HCT116 (cell line): ENCODE measurements at regions not wholly inside any gene's neighbourhood (a gene's known extent, or its start where the extent isn't known, plus 50 kb on each side); places are given as distances from the start of the nearest gene placed in this dataset.

Source experiments
- ATAC-seq: fragments of 200-7000 bp; cut with Tn5 transposase; 2 replicates; pipeline ENCODE4 v1.9.1; 2020; ENCODE audit warnings: mild to moderate bottlenecking, moderate library complexity
- BruUV-seq: library from RNA; stranded (reverse); fragments of 400-500 nt; replicated peaks from 2 replicates; lab custom pipeline; 2021; lab: Mats Ljungman, UMichigan
- CTCF ChIA-PET: fragments of 300-600 bp; sonication (Branson Sonifier 250); formaldehyde crosslinking; loops from one replicate; lab custom pipeline; 2021; ENCODE audit warnings: antibody characterized with exemption; lab: Charles Lee
- POLR2A ChIA-PET: fragments of 300-600, 350-600 bp; sonication (Branson Sonifier 250); formaldehyde crosslinking; loops from one replicate; lab custom pipeline; 2021; ENCODE audit warnings: antibody characterized with exemption; lab: Charles Lee
- RAD21 ChIA-PET, 2 experiments: fragments of 300-600 bp; sonication (Branson Sonifier 250); formaldehyde crosslinking; loops; one replicate each; lab custom pipeline; 2023; ENCODE audit warnings: low total read pairs in 2 of 2; ENCODE audit not compliant: uncharacterized antibody in 2 of 2, unreplicated experiment in 2 of 2, low non-redundant PET in 1 of 2; lab: Charles Lee
- DNase-seq: peaks from one replicate; pipeline ENCODE4 v3.0.0-alpha.2; 2010; ENCODE audit warnings: low read depth, low spot score
- H2AFZ ChIP-seq: fragments of 200-600 bp; shearing (Covaris generic), sonication (generic); 2 replicates; pipeline ENCODE4 v1.6.1; 2017; ENCODE audit warnings: low read depth, mixed run types, mixed read lengths, antibody characterized with exemption, low read length; ENCODE audit not compliant: poor library complexity, severe bottlenecking
- H3K27ac ChIP-seq: 2 replicates; pipeline ENCODE4 v1.5.1; 2012; ENCODE audit warnings: low read depth, low read length
- H3K27me3 ChIP-seq: fragments of 200-600 bp; sonication (generic); 2 replicates; pipeline ENCODE4 v1.6.1; 2016; ENCODE audit warnings: mixed run types, low read length, mixed read lengths; ENCODE audit not compliant: insufficient read depth
- H3K36me3 ChIP-seq, 2 experiments: fragments of 200-500 bp in 1 of 2; fragments of 200-600 bp in 1 of 2; sonication (Bioruptor generic) in 1 of 2; sonication (generic) in 1 of 2; 2 replicates each; pipeline versions ENCODE4 v1.5.1 to v1.6.1; 2014 to 2016; ENCODE audit warnings: low read length in 2 of 2, inconsistent platforms in 1 of 2, mixed read lengths in 1 of 2, mixed run types in 1 of 2; ENCODE audit not compliant: insufficient read depth in 2 of 2, control insufficient read depth in 1 of 2
- H3K4me1 ChIP-seq, 2 experiments: fragments of 200-600 bp in 1 of 2; sonication (generic) in 1 of 2; 2 replicates each; pipeline versions ENCODE4 v1.5.1 to v1.6.1; 2012 to 2017; ENCODE audit warnings: low read length in 2 of 2, inconsistent platforms in 1 of 2, mild to moderate bottlenecking in 1 of 2, mixed read lengths in 1 of 2, mixed run types in 1 of 2, moderate library complexity in 1 of 2; ENCODE audit not compliant: insufficient read depth in 2 of 2, control insufficient read depth in 1 of 2
- H3K4me2 ChIP-seq: fragments of 200-600 bp; sonication (generic); 2 replicates; pipeline ENCODE4 v1.6.1; 2017; ENCODE audit warnings: mixed run types, low read length, mixed read lengths
- H3K4me3 ChIP-seq, 2 experiments: fragments of 200-600 bp in 1 of 2; sonication (generic) in 1 of 2; replicated peaks in 1 of 2; 2 replicates each; pipeline ENCODE4 v1.5.1; 2011 to 2016; ENCODE audit warnings: low read length in 2 of 2, control low read depth in 1 of 2, low read depth in 1 of 2, mild to moderate bottlenecking in 1 of 2, mixed read lengths in 1 of 2, mixed run types in 1 of 2
- H3K79me2 ChIP-seq: fragments of 200-600 bp; sonication (generic); 2 replicates; pipeline ENCODE4 v1.6.1; 2017; ENCODE audit warnings: mild to moderate bottlenecking, mixed run types, low read length, moderate library complexity, mixed read lengths; ENCODE audit not compliant: insufficient read depth
- H3K9ac ChIP-seq: fragments of 200-600 bp; sonication (generic); 2 replicates; pipeline ENCODE4 v1.6.1; 2016; ENCODE audit warnings: low read length, mixed read lengths
- H3K9me2 ChIP-seq: fragments of 200-600 bp; sonication (generic), shearing (Covaris generic); 2 replicates; pipeline ENCODE4 v1.6.1; 2017; ENCODE audit warnings: mixed run types, mild to moderate bottlenecking, moderate library complexity; ENCODE audit not compliant: insufficient read depth
- H3K9me3 ChIP-seq, 2 experiments: fragments of 200-500 bp in 1 of 2; fragments of 200-600 bp in 1 of 2; sonication (Bioruptor generic) in 1 of 2; sonication (generic) in 1 of 2; 2 replicates each; pipeline ENCODE4 v1.6.1; 2014 to 2017; ENCODE audit warnings: low read length in 2 of 2, mixed read lengths in 2 of 2, inconsistent platforms in 1 of 2, low read depth in 1 of 2, mild to moderate bottlenecking in 1 of 2, mixed run types in 1 of 2, moderate library complexity in 1 of 2; ENCODE audit not compliant: control insufficient read depth in 1 of 2, insufficient read depth in 1 of 2
- H4K20me1 ChIP-seq: fragments of 200-600 bp; sonication (generic), shearing (Covaris generic); 2 replicates; pipeline ENCODE4 v1.6.1; 2017; ENCODE audit warnings: mixed run types, mild to moderate bottlenecking, moderate library complexity; ENCODE audit not compliant: insufficient read depth
- CTCF ChIP-seq, 3 experiments: fragments of 200-600 bp in 1 of 3; sonication (generic) in 1 of 3; IDR thresholded peaks in 2 of 3; conservative IDR thresholded peaks in 1 of 3; 2 replicates each; pipeline ENCODE4 v1.5.1; 2012 to 2017; ENCODE audit warnings: low read depth in 2 of 3, low read length in 2 of 3, antibody characterized with exemption in 1 of 3, borderline replicate concordance in 1 of 3, control low read depth in 1 of 3, mild to moderate bottlenecking in 1 of 3, mixed read lengths in 1 of 3, mixed run types in 1 of 3, moderate library complexity in 1 of 3; ENCODE audit not compliant: insufficient read depth in 1 of 3
- EZH2 ChIP-seq: fragments of 200-600 bp; sonication (generic); IDR thresholded peaks from 2 replicates; pipeline ENCODE4 v1.6.1; 2017; ENCODE audit warnings: antibody characterized with exemption, mixed run types
- EZH2phosphoT487 ChIP-seq: fragments of 200-600 bp; IDR thresholded peaks from 2 replicates; pipeline ENCODE4 v1.6.1; 2018; ENCODE audit warnings: antibody characterized with exemption, borderline replicate concordance
- FOSL1 ChIP-seq: IDR thresholded peaks from 2 replicates; pipeline ENCODE4 v1.6.1; 2012; ENCODE audit warnings: low read depth
- POLR2AphosphoS5 ChIP-seq: IDR thresholded peaks from 2 replicates; pipeline ENCODE4 v1.6.1; 2011; ENCODE audit warnings: mild to moderate bottlenecking, low read depth, low read length, moderate library complexity
- RAD21 ChIP-seq: IDR thresholded peaks from 2 replicates; pipeline ENCODE4 v1.6.1; 2012; ENCODE audit warnings: low read depth, mild to moderate bottlenecking
- REST ChIP-seq: IDR thresholded peaks from 2 replicates; pipeline ENCODE4 v1.6.1; 2012; ENCODE audit warnings: low read depth
- SP1 ChIP-seq: IDR thresholded peaks from 2 replicates; pipeline ENCODE4 v1.6.1; 2012; ENCODE audit warnings: low read depth
- SRF ChIP-seq: IDR thresholded peaks from 2 replicates; pipeline ENCODE4 v1.6.1; 2012; ENCODE audit warnings: low read depth
- TCF7L2 ChIP-seq: IDR thresholded peaks from 2 replicates; pipeline ENCODE4 v1.7.0; 2011; ENCODE audit warnings: borderline replicate concordance, inconsistent platforms; ENCODE audit not compliant: insufficient read depth, insufficient read length; ENCODE audit errors: extremely low read depth
- YY1 ChIP-seq: IDR thresholded peaks from 2 replicates; pipeline ENCODE4 v1.6.1; 2011; ENCODE audit warnings: low read length, low read depth, moderate library complexity, mild to moderate bottlenecking; ENCODE audit not compliant: insufficient replicate concordance; ENCODE audit errors: extremely low read depth
- ZBTB33 ChIP-seq: IDR thresholded peaks from 2 replicates; pipeline ENCODE4 v1.6.1; 2011; ENCODE audit warnings: mild to moderate bottlenecking, low read length, moderate library complexity; ENCODE audit not compliant: insufficient replicate concordance; ENCODE audit errors: extremely low read depth
- ZFX ChIP-seq: fragments of 450-650 bp; IDR thresholded peaks from 2 replicates; pipeline ENCODE4 v1.6.1; 2017
- ZNF274 ChIP-seq: fragments of 200-500 bp; sonication (Bioruptor generic); IDR thresholded peaks from 2 replicates; pipeline ENCODE4 v1.6.1; 2014; ENCODE audit warnings: mild to moderate bottlenecking, low read depth, low read length, inconsistent platforms
- intact Hi-C: fragments of 100-400 bp; cut with micrococcal nuclease; formaldehyde crosslinking; loops from 2 replicates; pipeline ENCODE4 v1.10.0; 2022

GRCh38 chr15:75126864-75127580 lies 74.7 kb upstream of the C15orf39 start:
- 0 out of 2 replicates have a peak overlapping the region, but pooled peaks have one; percentile 2 for H3K4me2 ChIP-seq
- H3K4me3 ChIP-seq = no peak overlapping the region
- no peaks in the 10 kb centered on the region for H3K79me2 ChIP-seq
- TF ChIP-seq ZNF274 (no peak), SP1 (no peak), REST (no peak), ZFX (no peak), SRF (no peak), YY1 (no peak), ZBTB33 (no peak), TCF7L2 (no peak), CTCF (IDR thresholded peaks at IDR 0.05 in 2 of 3, conservative IDR thresholded peaks at IDR 0.05 in 1 of 3; ENCODE audit: borderline replicate concordance in 1 of 3, insufficient read depth in 1 of 3, low read depth in 2 of 3, low read length in 2 of 3) (no peak), EZH2 (no peak), EZH2phosphoT487 (no peak), POLR2AphosphoS5 (no peak), FOSL1 (no peak; the same call in 1 of the 2 replicates), RAD21 (no peak)
- no peak overlapping the region for H2AFZ ChIP-seq
- H3K27ac ChIP-seq = no peak overlapping the region
- DNase-seq (no peak), ATAC-seq (no peak)
- H3K36me3 ChIP-seq = no peaks in the 10 kb centered on the region
- no peak overlapping the region for H3K9ac ChIP-seq
- H3K27me3 ChIP-seq = no peaks in the 10 kb centered on the region
- intact Hi-C loops = no loop called here
- POLR2A ChIA-PET = no interaction called here
- no peaks in the 10 kb centered on the region for H4K20me1 ChIP-seq
- peaks cover 11 to 39% of the 10 kb centered on the region in 2 experiments for H3K4me1 ChIP-seq
- BruUV-seq = no TSS peak
- H3K9me3 ChIP-seq = no peaks in the 10 kb centered on the region
- no peaks in the 10 kb centered on the region for H3K9me2 ChIP-seq
- CTCF ChIA-PET = no interaction called here
- RAD21 ChIA-PET = no interaction called here
